ENCODE measurements at regions not wholly inside any gene's neighbourhood (a gene's known extent, or its start where the extent isn't known, plus 50 kb on each side); places are given as distances from the start of the nearest gene placed in this dataset.
"Not testable (repeated sequence)": the region's sequence is repeated elsewhere in the genome, so short reads cannot be mapped to it uniquely, and the experiment has no call there.

DNA sequence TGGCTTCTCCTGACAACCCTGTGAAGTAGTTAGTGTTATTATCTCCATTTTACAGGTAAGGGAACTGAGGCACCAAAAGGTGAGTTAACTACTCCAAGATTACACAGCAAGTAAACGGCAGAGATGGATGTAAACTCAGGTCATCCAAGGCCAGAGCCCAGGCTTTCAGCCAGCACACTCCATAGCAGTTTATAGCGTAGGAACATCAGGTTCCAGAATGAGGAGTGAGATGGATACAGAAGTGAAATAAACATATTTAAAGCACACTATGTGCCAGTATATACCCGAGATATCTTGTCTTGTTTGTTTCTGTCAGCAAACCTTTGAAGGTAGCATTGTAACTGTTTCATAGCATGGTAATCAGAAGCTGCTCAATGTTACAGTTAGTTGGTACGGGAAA, 279.0 kb downstream of the OXSM start:
- DNase-seq (ENCODE audit: low spot score): no peak

DNA sequence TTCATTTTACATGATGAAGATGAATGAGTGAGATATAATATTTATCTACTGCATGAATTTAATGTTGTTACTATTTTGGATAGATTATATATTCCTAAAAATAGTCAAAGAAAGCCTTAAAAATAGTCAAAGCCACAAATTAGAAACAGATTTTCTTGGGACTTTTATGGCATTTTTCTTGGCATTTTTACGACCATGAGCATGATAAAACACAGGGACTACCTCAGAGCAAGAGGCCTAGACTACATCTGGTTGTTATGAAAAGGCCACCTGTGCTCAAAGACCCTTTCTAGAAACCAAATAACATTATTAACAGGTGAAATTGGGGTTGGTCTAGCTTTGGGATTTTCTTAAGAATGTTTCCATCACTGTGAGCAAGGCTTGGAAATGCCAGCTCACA, 281.0 kb downstream of the OXSM start:
- DNase-seq (ENCODE audit: low spot score): no peak

DNA sequence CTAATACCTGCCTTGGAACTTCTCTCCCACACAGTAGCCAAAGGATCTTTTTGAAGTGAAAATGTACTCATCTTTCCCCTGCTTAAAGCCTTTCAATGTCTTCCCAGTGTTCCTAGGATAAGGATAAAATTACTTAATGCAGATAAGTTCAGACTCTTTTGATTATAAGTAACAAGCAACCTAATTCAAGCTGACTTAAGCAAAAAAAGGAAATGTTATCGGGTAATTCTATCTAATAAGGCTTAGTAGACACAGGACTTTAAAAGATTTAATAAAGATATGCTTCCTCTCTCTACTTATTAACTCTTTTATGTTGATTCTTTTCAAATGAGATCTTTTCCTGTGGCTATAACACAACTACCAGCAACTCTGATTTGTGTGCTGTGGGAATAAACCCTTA, 284.2 kb downstream of the OXSM start:
- DNase-seq (ENCODE audit: low spot score): no peak

DNA sequence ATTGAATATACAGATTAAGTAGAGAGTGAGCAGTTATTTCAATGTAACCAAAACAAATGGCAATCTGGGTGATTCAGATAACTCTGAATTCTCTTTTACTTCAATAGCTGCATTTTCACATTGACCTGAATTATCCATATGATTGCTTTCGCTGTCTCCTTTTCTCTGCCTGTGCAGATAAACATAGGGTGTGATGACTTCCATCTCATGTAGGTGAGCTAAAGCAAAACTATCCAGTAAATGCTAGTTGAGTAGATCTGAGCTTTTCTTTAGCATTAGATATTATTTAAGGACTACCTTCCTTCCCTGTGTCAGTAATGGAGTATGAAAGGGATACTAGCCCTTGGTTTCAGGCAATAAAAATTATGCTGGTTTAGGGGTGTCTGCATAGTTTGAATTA, 288.6 kb downstream of the OXSM start:
- DNase-seq (ENCODE audit: low spot score): no peak

DNA sequence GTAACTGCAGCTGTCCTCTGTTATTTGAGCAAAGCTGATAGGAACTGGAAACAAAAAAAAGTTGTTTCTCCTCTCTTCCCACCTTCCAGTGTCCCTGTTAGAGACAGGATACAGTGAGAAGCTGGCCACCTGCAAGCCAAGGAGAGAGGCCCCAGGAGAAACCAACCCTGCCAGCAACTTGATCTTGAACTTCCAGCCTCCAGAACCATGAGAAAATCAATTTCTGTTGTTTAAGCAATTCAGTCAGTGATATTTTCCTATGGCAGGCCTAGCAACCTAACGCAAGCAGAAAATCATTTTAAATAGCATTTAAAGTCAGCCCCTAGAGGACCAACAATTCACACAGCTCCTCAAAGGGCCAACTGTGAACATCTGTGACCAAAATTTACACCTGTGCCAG, 291.3 kb downstream of the OXSM start:
- DNase-seq (ENCODE audit: low spot score): no peak

DNA sequence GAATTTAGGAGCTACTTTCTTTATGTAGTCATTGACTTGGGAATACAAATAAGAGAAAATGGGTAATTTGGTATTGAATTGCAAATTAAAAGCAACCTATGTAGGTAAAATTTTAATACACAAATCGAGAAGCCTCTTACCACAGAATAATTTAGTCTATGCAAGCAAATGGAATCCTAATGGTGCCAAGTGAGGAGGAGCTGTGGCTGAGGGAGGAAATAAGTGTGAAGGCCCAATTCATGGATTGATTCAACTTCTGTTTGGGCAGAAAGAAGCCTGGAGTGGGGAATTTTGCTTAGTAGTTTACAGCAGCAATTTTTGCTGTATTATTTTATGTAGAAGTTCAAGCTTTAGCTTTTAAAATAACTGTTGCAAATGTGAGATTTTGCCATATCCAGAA, 291.9 kb downstream of the OXSM start:
- no peak for DNase-seq (ENCODE audit: low spot score)

DNA sequence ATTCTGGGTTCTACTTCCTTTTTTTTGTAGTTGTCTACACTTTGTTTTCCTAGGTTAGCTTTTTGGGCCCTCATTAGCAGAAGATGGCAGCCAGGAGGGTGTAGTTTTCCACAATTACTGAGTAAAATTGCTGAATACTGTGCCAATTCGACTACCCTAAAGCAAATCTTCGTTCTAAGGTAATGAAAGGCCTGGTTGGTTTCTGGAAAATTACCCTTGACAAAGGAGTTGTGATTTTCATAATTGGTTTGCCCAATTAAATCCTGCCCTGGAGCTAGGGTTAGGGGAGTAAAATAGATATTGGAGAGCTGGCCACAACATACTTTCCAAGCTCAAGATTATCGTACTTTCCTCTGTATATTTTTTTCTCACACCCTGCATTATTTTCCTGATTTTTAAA, 293.0 kb downstream of the OXSM start:
- DNase-seq (ENCODE audit: low spot score): no peak

DNA sequence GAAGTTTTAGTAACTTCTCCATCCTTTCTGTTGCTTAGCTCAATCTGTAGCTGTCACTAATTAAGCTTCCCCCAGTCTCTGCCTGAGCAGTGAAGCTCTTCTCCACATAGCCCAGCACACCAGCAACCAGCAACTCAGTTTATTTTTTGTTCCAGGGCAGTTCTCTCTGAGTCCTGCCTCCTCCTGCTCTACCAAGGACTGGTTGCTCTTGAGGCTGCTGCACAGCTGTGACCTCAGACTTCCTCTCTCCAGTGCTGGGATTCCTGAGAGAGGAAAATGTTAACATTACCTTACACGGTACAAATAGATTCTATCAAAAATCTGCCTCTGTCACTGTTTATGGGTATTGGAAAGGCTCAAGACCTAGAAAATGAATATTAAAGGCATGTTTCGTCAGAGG, 294.7 kb downstream of the OXSM start:
- no peak for DNase-seq (ENCODE audit: low spot score)

DNA sequence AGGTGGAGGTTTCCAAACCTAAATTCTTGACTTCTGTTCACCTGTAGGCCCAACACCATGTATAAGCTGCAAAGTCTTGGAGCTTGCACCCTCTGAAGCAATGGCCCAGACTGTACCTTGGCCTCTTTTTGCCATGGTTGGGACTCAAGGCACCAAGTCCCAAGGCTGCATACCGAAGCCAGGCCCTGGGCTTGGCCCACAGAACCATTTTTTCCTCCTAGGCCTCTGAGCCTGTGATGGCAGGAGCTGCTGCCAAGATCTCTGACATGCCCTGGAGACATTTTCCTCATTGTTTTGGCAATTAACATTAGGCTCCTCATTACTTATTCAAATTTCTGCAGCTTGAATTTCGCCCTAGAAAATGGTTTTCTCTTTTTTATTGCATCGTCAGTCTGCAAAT, 297.9 kb downstream of the OXSM start:
- no peak for DNase-seq (ENCODE audit: low spot score)

DNA sequence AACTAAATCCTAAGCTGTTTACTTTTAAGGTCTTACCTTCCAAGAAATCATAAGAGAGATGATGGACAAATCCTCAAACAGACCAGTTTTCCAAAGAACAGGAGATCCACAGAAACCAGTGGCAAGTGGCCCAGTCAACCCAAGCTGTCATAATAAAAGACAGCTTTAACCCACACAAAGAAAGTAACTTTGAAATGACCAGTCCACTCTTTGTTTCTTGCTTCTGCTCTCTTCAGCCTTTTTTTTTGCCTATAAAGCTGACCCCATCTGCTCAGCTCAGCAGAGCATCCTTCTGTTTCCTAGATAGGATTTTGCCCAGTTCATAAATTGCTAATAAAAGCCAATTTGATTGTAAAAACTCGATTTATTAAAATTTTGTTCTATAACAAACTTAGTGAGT, 299.4 kb downstream of the OXSM start:
- DNase-seq (ENCODE audit: low spot score): no peak

DNA sequence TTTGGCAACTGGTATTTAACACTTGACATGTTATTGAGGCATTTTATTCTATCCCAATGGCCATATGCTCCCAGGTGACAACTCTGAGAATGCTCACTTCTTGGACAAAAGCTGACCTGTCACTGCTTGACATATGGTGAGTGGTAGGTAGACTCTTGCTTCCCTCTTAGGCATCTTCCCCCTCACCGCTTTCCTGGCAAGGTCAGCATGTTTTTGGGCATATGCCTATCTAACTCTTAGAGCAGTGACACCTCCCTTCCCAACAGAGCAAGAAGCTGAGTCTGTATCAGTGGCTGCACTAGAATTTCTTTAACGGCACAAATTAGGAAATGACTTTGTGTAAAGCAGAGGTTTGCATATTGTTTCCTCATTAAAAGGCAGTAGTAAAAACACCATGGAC, 300.7 kb downstream of the OXSM start:
- DNase-seq (ENCODE audit: low spot score): no peak

DNA sequence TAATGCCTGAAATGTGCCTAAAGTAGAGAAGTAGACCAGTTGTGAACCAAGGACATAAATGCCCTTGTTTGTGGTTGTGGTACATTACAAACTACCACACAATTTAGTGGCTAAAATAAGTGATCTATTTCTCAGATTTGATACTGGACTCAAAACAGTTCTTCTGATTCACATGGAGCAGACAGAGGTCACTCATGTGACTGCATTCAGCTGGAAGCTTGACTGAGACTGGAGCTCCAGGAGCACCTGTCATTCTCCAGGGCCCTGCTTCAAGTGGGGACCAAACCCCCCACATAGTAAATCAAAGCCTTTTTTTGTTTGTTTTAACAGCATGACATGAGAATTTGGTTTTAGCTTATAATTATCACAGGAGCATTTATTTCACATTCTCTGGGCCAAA, 301.2 kb downstream of the OXSM start:
- no peak for DNase-seq (ENCODE audit: low spot score)

DNA sequence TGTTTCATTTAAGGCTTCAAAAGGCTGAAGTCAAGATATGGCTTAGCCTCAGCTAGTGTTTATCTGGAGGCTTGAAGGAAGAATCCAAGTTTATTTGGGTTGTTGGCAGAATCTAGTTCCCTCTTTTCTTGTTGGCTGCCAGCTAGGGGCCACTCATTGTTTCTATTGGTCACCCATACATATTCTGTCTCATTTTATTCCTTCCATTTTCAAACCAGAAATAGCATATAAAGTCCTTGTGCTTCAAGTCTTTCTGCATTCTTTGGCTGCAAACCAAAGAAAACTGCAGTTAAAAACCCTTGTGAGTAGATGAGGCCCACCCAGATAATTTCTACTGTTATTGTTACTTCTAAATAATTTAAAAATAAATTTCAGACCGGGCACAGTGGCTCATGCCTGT, 301.7 kb downstream of the OXSM start:
- DNase-seq (ENCODE audit: low spot score): no peak

DNA sequence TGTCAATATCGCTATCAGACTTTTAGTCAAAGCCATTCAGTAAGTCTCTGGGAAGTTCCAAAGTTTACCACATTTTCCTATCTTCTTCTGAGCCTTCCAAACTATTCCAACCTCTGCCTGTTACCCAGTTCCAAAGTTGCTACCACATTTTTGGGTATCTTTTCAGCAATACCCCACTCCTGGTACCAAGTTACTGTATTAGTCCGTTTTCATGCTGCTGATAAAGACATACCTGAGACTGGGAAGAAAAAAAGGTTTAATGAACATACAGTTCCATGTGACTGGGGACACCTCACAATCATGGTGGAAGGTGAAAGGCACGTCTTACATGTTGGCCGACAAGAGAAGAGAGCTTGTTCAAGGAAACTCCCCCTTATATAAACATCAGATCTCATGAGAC, 307.2 kb downstream of the OXSM start:
- DNase-seq (ENCODE audit: low spot score): not testable (repeated sequence)

DNA sequence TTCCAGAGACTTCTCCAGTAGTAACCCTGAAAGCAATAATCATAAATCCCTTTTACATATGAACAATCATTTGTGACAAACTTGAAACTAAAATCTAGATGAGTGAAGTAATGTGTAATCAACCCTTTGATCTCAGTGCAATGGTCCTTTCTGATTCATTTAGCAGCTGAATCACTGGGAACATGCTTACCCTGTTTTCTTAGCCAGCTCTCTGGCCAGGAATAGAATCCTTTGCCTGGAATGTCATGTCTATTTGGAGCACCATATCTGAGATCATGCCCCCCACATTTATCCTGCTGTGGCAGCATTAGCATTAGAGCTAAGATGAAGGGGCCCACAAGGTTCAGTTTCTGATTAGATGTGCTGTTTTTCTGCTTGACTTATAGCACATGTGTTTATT, 309.8 kb downstream of the OXSM start:
- no peak for DNase-seq (ENCODE audit: low spot score)

DNA sequence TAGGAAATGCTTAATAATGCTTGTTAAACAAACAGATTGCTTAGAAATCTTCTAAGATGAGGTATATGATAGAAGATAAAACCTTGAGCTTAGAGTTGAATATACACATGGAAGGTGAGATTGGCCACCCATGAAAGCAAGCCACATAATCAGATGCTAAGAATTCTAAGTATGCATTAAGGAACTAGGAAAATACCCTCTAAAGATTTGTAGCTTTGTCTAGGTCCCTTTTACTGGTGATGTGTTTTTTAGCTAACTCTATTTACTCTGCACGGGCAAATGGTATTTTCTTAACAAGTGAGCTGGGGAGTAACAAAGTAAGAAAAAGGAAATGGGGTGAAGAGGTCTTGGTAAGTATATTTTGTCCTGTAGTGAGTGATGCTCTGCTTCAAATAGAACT, 310.3 kb downstream of the OXSM start:
- DNase-seq (ENCODE audit: low spot score): no peak

DNA sequence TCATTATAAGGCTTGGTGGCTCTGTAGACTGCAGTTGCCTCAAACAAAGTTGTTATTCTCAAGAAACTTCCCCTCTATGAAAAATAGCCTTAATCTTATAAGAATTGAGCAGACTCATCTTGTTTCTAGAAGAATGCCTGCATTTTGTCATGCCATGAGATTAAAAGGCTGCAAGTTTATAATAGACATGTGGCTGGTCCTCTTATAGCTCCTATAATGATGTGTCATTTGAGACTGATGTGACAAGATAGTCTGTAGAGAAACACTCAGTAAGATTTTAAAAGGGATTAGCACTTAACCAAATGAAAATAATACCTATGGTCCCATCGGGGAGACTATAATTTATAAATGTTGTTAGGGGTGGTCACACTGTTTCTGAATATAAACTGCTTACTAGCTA, 312.5 kb downstream of the OXSM start:
- no peak for DNase-seq (ENCODE audit: low spot score)

DNA sequence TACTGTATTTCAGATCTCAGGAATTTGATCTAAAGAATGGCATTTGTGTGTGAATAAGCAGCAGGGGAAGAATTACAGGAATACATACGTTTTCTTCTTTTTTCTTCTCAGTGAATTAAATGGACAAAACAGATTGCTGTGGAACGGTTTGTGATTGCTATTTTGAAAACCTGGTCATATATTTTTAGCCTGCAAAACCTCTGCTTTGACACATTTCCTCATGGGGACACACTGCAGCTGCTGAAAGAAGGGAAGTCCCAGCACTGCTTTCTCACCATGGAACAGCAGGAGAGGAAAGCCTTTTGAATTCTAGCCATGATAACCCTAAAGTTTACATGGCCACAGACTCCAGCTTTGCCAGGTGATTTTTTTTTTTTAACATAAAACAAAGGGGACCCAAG, 315.0 kb downstream of the OXSM start:
- no peak for DNase-seq (ENCODE audit: low spot score)

DNA sequence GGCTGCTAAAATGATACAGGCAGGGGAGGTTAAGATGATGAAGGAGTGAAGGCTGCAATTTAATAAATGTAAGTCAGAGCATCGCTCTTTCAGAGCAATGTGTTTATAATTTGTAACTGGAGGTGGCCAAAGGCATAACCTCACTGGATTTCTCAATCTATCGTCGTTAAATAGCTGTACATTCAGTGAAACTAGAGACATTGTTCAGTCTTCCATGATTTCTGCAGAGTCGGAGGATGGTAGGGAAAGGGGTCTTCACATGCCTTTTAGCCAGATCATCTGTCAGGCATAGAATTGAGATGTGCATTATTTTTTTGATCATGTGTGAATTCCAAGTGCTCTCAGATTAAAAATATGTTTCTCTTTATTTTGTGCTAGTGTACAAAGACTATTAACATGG, 315.4 kb downstream of the OXSM start:
- no peak for DNase-seq (ENCODE audit: low spot score)

DNA sequence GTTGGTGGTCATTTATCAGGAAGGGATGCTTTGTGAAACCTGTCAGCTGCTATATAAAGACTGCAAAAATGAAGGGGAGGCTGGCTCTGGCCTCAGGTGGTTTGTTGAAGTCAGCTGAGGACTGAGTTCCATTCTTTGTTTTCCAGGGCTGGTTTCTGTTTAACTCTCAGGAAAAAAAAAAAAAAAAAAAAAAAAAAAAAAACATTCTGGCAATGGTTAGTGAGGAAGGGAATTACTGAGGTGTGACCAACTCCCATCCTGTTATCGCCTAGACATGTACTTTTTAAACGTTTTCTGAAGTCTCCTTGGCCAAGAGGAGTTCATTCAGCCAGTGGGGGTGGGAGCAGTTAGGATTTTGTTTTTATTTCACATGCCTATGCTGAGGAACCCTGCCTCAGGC, 316.3 kb downstream of the OXSM start:
- DNase-seq (ENCODE audit: low spot score): no peak

DNA sequence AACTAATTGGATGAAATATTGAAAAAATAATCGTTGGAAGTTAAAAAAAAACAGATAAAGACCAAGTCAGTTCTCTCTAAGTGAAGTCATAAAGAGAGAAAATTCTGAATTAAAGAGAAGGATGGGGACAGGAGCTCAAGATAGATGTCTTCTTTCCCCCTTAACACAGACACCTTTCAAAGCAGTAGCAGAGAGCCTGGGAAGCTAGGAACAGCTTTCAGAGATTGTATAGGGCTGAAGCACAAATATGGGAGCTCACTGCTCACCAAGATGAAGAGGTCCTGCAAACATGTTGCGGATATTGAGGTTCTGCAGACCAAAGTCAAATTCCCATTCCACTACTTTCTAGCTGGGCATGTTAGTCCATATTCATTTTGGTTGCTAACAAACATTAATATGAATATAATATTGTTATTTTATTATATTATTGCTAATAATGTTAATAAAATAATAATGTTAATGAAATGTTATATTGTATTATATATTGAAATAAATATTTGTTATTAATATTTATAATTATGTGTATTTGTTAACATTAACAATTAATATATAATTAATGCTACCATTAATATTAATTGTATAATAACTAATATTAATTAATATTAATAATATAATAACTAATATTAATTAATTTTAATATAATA, 319.1 kb downstream of the OXSM start:
- no peak for DNase-seq (ENCODE audit: low spot score)

DNA sequence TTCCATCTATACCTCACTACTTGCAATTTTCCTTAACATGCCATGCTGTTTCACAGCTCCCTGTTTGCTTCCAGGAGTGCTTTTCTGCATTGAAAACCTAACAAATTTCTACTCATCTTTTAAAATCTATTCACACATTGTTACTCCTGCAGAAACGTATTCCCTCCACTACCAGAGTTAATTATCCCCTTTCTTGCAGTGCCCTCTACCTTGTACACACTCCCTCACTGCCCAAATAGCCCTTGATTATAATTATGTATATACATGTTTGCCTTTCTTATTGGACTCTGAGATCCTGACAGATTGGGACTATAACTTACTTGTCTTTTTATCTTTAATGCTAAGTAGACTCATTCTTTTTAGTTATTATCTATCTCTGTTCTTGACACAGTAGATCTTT, 325.0 kb downstream of the OXSM start:
- DNase-seq (ENCODE audit: low spot score): no peak

DNA sequence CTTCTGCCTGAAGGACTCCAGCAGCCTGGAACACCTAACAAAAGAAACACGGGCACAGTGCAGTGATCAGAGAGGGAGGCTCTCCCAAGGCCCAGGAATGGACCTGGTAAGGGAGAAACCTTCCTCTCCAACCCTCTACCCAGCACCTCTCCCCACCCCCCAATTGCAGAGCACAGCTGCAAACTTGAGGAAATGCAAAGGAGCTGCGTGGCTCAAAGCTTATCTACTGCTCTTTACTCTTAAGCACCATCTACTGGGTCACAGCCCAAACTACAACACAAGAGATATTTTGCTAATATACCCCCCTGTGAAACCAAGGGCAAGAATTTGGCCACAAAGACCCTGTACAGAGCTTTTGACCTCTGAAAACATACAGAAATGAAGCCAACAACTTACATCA, 328.3 kb downstream of the OXSM start:
- DNase-seq (ENCODE audit: low spot score): no peak

DNA sequence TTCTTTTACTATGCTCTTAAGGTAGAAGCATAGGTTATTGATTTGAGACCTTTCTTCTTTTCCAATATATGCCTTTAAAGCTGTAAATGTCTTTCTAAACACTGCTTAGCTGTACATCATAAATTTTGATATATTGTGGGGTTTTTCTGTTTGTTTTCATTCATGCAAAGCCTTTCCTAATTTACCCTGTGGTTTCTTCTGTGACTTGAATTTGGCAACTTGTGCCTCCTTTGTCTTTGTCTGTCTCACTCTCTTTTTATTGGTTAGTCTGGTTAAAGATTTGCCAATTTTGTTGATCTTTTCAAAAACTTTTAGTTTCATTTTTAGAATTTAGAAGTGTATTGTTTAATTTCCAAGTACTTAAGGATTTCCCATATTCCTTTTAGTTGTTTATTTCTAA, 343.1 kb downstream of the OXSM start:
- DNase-seq (ENCODE audit: low spot score): no peak

DNA sequence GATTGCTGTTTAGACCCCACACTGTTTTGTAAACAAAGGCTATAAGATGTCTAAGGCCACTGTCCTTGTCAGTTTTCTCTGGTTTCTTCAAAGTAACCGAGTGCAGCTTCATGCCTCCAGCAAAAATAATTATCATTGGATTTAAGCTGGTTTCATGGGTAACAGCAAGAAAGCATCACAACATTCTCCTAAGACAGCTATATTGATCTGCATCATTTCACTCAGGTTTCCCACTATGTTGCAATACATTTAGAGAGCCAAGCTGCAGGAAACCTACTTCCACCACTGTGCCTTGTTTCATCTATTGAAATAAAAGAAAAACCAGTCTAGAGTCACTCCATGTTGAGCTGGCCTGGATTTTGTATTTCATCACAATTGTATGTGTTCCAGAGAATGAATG, 351.4 kb downstream of the OXSM start:
- DNase-seq (ENCODE audit: low spot score): no peak
